AG08395 (cell line): ENCODE measurements at regions not wholly inside any gene's neighbourhood (a gene's known extent, or its start where the extent isn't known, plus 50 kb on each side); places are given as distances from the start of the nearest gene placed in this dataset.

Source experiments
- DNase-seq: peaks from one replicate; pipeline ENCODE4 v3.0.0; 2012; ENCODE audit warnings: mixed read lengths, low spot score

- DNase-seq: no peak
Observed at GRCh38 chr13:48761256-48761655, 107.5 kb downstream of the CYSLTR2 start.

- DNase-seq: peak; percentile 83
Observed at GRCh38 chr13:48769107-48769704, 115.5 kb downstream of the CYSLTR2 start.

DNA sequence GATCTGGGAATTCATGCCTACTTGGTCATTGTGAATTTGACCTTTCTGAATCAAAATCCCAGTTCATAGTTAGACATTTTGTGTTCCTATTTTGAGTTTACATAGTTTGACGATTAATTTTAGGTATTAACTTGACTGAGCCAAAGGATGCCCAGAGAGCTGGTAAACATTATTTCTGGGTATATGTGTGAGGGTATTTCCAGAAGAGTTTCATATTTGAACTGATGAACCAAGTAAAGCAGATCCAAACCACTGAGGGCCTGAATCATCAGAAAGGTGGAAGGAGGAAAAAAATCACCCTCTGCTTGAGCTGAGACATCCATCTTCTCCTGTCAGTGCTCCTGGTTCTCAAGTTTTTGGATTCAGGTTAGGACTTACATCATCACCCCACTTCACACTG lies 116.6 kb downstream of the CYSLTR2 start:
- DNase-seq: no peak

- no peak for DNase-seq
Observed at GRCh38 chr13:48772908-48773307, 119.2 kb downstream of the CYSLTR2 start.

GRCh38 chr13:48773531-48774275 lies 120.0 kb downstream of the CYSLTR2 start:
- no peak for DNase-seq

GRCh38 chr13:48775285-48775684 lies 121.6 kb downstream of the CYSLTR2 start:
- DNase-seq: no peak

DNA sequence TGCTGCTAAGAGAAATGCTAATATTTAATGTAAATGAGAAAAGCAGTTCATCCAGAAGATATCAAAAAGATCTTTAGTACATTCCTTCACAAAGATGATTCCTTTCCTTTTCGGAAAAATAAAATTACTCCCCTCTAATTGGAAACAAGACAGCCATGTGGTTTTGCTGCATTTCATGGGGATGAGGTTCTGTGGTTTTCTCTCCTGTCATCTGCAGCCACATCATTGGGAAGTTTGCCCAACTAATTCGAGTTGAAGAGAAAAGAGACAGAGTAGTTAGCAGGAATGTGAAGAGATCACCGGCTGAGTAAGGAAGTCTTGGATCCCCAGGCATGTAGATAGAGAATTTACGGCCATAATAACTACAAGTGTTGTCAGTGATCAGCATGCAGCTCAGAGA lies 122.1 kb downstream of the CYSLTR2 start:
- peak; percentile 89 for DNase-seq

GRCh38 chr13:48776401-48776800 lies 122.7 kb downstream of the CYSLTR2 start:
- DNase-seq: peak; percentile 15

- no peak for DNase-seq
Observed at GRCh38 chr13:48778610-48779009, 124.9 kb downstream of the CYSLTR2 start.

DNA sequence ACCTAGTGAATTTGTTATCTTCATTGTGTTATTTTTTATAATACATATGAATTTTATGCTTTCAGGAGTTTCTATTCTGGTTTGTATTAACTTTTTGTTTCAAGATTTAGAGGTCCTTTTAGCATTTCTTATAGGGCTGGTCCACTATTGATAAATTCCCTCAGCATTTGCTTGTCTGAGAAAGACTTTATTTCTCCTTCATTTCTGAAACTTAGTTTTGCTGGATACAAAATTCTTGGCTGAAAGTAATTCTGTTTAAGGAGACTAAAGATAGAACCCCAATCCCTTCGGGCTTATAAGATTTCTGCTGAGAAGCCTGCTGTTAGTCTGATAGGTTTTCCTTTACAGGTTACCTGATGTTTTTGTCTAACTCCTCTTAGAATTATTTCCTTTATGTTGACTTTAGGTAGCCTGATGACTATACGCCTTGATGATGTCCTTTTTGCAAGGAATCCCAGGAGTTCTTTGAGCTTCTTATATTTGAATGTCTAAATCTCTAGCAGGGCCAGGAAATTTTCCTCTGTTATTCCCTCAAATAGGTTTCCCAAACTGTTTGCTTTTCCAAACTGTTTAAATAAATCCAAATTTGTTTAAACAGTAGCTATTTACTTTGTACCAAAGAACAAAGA lies 127.1 kb downstream of the CYSLTR2 start:
- DNase-seq: no peak

DNA sequence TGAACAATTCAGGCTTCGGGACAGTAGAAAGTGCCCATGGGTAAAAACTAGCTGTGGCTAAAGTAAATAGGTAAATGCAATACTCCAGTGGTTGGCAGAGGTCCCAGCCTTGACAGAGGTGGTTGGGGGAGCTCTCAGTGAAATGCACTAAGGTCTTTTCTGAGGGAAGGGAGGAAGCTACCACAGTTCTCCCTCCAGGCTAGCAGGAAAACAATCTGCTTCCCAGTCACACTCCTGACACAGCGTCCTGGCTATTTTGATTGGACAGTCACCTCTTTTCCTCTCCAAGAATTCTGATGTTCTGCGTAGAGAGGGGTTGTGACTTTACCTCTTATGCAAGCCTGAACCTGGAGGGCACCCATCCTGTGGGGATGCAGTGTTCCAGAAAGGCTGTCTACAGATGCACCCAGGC lies 128.7 kb downstream of the CYSLTR2 start:
- DNase-seq: no peak

DNA sequence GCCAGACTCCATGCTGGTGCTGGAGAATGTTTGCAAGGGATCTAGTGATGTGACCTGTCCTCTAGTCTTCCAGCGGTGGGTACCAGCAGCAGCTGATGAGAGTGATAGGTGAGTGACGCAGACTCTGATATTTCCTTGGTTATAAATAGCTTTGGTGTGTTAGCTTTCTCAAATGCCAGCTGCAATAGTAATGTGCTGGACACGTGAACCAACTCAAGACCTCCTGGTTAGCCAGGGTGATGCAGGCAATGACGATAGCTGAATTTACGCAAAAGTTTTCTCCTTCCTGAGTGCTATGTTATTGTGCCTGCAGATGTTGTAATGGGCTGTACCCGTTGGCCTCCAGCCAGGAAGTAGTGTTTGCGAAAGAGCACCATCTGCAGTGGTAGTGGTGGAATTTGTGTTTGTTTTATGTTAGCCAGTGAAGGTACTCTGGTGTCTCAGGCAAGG lies 129.5 kb downstream of the CYSLTR2 start:
- DNase-seq: peak; percentile 73

GRCh38 chr13:48783695-48784230 lies 130.0 kb downstream of the CYSLTR2 start:
- no peak for DNase-seq

DNA sequence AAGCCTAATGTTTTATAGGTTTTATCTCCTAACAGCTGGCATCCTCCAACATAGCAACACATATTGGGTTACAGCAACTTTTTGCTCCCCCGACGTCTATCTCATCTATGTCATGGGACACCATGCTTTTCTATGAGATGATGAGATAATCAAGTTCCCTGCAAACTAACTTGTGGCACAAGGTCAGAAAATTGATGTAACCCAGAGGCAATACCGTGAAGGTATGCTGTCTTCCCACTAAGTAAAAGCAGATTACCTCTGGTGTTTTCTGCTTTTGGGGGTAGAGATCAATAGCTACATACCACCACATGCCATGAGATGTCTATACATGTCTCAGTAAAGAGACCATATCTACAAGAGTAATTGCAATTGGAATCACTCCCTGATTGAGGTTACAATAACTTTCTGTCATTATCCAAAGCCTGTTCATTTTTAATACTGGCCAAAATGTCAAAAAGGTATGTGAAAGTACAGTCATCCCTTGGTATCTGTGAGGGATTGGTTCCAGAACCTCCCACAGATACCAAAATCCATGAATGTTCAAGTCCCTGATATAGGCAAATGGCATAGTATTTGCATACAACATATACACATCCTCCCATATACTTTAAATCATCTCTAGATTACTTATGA lies 131.3 kb downstream of the CYSLTR2 start:
- no peak for DNase-seq

GRCh38 chr13:48790199-48790598 lies 136.5 kb downstream of the CYSLTR2 start:
- no peak for DNase-seq

DNA sequence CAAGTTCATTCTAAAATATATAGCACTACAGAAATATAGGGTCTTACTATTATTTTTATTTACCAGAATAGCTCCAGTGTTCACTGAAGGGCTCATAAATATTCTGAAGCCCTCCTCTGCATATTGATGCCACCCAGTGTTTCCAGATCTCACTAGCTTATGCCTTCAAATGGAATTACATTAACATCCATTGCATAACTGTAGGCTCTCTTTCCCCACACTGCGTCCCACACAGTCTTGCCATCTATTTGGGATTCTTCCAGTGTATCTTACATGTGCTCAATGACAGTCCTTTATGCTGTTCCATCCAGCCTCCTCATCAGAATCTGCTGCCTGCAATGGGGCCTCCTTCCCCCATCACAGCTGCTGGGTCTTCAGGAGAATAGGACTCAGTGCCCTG lies 137.2 kb downstream of the CYSLTR2 start:
- DNase-seq: no peak

- no peak for DNase-seq
Observed at GRCh38 chr13:48797127-48797526, 143.4 kb downstream of the CYSLTR2 start.

DNA sequence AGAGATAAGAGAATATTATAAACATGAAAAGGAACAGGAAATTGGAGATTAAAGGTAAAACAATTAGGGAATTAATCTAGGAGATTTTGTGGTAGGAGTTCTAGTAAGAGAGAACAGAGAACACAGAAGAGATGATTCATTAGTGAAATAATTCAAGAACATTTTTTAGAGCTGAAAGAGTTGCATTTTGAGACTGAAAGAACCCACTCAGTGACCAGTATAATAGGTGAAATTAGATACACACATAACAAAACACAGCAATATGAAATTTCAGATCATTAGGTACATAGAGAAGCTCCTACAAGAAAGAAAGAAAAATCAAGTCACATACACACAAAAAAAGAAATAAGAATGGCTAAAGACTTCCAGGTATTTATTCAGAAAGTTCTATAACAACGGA lies 144.0 kb downstream of the CYSLTR2 start:
- DNase-seq: no peak

DNA sequence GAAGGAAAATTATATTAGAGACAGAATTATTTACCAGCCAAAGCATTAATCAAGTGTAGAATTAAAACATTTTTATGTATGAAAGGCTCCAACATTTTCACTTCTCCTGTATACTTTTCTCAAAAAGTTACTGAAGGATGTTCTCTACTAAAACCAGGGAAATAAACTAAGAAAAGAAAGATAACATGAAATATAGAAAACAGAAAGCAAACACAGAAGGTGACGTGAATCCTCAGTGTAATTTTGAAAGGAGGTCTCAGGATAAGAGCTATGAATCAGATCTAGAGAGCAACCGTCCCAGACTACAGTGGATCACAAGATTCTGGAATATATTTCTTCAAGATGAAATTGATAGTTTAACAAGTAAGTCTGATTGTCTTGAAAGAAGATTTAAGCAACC lies 144.5 kb downstream of the CYSLTR2 start:
- DNase-seq: no peak

DNA sequence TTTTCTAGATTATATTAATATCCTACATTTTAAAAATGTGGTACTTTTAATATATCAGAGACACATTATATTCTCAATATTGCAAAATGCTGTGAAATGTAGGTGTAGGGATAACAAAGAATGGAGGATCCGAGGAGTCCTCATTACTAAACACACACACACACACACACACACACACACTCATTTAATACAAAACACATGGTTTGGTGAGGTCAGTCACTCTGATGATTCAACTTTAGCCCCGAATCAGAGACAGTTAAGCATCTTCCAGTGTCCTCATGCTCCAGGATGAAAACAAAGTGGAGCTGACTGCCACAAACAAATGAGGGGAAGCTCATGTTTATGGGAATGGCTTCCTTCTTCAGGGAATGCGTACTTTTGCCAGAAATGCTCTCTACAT lies 147.5 kb downstream of the CYSLTR2 start:
- DNase-seq: peak; percentile 78

GRCh38 chr13:48804821-48805601 lies 151.3 kb downstream of the CYSLTR2 start:
- peak; percentile 18 for DNase-seq

- DNase-seq: no peak
Observed at GRCh38 chr13:48806522-48806921, 152.8 kb downstream of the CYSLTR2 start.
